ENCODE measurements at regions not wholly inside any gene's neighbourhood (a gene's known extent, or its start where the extent isn't known, plus 50 kb on each side); places are given as distances from the start of the nearest gene placed in this dataset.

DNA sequence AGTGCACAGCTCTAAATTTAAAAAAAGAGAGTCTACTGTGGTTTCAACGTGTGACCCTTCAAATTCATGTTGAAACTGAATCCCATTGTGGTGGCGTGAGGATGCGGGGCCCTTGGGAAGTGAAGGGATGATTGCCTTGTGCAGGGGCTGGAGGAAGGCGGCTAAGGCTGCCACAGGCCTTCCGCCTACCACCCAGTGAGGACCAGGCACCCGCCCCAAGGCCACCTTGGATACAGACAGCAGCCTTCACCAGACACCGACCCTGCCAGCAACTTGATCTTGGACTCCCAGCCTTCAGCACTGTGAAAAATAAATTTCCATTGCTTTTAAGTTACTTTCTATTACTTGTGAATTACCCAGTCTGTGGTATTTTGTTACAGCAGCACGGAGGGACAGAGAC is 103.4 kb upstream of the TMEM18 start:
- no peak for DNase-seq

DNA sequence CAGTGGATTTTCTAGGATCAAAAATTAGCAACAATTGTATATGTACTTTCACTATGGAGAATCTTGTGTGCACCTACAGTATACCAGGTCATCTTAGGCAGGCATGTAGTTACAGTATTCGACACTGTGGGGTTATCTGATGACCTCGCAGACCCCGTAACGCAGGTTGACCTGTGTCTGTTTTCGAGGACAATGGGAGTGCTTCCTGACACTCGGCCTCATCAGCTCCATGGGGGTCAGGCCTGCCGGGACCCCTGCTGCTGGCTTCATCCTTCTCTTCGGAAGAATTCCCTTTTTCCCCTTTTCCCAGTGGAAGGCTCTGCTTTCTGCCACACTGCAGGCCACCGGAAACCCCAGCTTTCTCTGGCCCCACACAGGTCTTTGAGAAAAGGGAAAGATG is 102.8 kb upstream of the TMEM18 start:
- no peak for DNase-seq

DNA sequence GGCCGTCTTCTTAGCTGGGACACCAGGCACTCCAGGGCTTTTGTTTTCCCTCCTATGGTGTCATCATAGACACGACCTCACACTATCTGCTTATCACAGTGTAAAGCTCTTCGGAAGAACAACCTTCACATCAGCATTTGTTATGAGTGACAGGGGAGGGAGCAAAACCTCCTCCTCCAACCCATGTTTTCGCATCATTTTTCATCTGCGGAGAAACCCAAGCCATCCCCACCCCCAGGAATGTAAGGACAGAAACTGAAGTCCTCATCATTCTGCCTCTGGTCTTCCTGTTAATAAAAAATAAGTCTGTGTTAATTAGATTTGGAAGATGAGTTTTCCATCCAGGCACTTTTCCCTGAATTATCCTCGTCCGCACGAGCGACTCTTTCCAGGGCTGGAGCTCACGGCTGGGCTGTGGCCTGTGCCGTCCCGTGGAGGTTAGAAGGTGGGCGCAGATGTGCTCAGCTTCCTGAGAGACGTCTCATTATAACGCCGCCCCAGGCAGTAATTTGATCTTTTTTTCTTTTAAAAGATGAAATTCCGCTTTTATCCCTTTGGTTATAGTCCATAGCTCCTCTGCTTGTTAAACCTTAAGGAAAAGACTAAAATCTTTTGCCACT is 101.6 kb upstream of the TMEM18 start:
- DNase-seq: no peak

DNA sequence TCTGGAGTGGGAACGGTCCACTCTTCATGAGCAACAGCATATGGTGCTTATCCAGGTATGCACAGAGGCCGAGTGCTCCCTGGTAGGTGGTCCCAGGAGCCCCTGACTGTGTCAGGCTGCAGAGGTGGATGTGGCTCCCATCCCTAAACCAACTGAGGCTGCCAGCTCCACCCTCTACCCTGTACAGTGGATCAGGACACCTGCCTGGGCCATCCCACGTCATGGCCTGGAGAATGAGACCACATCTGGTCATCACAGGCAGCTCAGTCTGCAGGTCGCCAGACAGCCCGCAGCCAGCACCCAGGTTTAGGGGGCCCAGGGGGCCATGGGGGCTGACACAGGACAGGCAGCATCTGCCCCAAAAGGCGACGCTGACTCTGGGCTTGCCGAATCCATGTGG is 100.3 kb upstream of the TMEM18 start:
- DNase-seq: no peak

DNA sequence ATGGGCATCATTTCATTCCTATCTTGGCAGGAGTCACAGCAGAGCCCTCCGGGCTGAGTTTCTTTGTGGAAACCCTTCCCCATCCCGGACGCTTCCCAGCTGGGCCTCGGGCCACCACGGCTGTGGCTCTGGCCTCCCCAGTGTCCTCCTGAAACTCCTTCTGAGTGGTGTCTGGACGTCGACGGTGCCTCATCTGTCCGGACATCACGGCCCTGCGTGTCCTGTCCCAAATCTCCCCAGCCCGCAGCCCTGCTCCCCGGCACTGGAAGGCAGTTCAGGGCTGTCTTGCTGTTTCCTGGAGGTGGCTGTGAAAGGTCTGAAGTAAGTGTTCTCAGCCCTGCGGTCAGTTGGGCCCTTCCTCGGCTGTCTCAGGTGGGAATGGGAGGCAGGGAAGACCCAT is 99.8 kb upstream of the TMEM18 start:
- no peak for DNase-seq

DNA sequence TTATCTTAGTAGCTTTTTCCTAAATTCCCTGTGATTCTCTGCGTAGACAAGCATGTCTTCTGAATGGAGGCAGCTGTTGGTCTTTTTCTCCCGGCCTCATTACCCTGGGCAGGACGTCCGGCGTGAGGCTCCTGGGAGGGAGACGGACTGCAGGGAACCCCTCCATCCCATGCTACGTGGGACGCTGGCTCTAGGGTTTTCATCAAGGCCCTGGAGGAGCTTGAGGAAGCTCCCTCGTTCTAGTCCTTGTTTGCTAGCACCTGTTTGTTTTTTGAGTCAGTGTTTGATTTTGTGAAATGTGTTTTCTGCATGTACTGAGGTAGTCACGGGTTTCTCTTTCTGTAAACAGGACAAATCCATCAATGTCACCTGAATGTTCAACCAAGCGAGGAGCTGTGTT is 99.3 kb upstream of the TMEM18 start:
- DNase-seq: no peak

DNA sequence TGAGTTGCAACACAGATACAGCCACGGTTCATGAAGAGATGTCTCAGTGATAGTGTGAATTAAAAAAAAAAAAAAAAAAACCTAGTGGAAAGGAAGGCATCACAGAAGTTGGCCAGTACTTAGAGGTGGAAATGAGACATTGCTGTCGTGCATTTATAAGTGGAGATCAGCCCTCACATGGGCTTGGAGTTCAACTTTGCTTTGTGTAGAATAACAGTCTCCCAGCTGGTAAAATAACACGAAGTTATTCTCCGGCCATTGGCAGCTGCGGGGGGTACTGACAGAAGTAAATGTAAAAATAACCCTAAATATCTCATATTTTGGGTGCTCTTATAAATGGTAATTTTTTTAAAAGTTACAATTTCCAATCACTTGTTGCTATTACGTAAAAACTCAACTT is 98.8 kb upstream of the TMEM18 start:
- no peak for DNase-seq

DNA sequence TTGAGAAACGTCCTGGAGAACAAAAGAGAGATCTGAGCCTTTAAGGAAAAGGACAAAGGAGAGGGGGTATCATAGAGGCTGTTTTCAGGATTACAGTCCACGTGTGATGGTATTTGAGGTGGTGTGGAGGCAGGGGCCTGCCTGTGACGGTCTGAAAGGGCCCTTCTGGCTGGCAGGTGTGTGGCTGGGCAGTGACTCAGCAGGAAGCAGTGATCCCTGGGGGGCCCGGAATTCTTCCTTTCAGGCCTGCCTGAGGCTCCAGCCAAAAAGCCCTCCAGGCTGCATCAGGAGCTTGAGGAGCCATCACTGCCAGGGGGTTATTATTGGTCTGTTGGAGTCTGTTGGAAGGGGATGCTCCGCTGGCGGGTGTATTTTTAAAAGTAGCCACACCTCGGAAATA is 97.2 kb upstream of the TMEM18 start:
- no peak for DNase-seq

DNA sequence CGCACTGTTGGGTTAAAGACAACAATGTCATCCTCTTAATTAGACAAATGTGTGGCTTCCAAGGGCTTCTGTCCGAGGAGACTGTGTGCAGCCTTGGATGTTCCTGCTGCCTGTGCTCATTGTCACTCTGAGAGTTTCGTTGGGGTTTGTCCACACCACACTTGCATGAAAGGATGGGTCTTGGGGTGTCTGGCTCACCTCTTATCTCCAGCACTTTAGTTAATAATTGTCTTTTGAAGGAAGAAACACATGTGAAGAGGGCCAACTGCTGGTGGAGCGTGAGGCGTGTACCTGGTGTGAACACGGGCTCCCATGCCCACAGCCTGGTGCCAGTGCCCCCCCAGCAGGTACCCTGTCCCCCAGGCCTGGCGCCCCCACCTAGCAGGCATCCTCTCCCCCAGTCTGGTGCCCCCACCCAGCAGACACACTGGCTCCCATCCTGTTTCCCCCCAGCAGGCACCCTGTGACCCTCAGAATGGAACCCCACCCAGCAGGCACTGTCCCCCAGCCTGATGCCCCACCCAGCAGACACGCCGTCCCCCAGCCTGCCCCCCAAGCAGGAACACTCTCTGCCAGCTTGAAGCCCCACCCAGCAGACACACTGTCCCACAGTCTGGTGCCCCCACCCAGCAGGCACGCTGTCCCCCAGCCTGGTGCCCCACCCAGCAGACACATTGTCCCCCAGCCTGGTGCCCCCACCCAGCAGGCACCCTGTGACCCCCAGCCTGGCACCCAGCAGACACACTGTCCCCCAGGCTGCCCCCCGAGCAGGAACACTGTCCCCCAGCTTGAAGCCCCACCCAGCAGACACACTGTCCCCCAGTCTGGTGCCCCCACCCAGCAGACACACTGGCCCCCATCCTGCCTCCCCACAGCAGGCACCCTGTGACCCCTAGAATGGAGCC is 96.3 kb upstream of the TMEM18 start:
- no peak for DNase-seq

DNA sequence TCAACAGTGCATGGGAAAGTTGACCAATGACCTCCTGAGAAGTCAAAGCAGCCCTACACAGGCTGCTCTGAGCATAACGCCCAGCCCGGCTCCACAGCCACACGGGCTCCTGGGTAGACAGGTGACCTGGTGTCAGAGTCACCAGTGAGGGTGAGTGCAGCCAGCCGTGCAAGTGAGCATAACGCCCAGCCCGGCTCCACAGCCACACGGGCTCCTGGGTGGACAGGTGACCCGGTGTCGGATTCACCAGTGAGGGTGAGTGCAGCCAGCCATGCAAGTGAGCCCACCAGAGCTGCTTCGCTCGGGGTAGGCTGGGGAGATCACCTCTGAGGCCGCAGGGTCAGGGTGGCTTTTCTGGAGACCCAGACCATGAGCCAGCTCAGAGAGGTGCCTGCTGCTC is 94.3 kb upstream of the TMEM18 start:
- DNase-seq: no peak

DNA sequence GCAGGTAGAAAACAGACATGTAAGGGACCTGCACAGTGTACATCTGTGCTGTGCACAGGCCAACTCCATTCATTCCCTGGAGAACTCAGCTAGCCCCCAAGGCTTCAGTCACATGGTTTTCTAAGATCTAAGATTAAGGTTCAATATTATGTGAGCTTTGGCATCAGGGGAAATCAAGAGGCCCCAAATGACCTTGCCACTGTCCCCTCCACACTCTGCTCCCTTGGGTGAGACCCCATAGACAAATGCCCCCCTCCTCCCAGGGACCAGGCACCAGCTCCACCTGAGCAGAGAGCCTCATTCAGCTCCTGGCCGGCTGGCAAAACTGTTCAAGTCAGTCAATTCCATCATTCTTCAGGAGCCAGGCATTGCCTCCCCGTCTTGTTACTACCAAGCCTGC is 93.6 kb upstream of the TMEM18 start:
- DNase-seq: no peak

DNA sequence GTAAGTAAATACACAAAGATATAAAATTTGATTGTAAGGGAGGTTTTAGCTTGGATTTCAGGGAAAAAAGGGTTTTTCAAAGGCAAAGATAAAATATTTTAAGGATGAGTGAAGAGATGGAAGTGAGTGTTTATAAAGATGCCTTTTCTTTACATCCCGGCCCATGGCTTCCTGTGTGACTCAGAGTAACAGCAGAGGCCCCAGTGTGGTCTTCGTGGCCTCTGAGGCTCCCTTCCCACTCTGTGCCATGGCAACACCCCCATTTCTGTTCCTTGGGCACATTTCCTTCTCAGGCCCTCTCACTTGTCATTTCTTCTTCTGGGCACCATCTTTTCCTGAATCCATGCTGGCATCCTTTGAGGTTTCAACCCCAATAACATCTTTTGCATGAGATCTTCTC is 92.6 kb upstream of the TMEM18 start:
- DNase-seq: no peak

DNA sequence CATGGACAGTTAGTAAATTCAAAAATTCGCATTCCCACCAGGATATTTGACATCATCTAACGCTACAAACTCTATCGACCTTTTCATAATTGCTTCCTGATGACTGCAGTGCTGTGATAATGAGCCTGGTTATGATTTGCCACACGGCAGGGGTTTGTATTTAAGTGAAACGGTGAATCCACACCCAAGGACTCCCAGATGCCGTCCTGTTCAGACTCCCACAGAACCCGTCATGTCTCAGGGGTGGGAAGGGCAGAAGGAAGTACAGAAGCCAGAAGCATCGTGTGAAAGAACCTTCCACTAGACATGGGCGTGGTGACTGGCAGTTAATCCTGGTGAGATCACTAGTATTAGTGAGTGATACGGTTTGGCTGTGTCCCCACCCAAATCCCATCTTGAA is 91.2 kb upstream of the TMEM18 start:
- DNase-seq: no peak

DNA sequence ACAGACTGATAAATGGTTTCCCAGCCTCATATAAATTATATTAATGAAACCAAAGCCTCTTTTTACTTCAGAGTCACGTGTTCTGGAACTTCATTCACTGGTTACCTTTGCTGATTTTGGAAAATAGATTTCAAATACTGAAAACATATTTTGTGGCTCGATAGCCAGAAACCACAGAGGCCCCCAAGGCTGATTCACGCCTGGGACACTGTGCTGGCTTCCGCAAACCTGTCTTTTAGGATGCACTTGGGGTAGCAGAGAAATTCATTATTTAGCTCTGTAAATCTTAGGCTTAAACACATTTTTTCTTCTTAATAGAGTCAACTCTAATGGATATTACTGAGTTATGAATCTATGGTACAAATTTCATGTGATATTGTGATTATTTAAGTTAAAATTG is 90.7 kb upstream of the TMEM18 start:
- no peak for DNase-seq

DNA sequence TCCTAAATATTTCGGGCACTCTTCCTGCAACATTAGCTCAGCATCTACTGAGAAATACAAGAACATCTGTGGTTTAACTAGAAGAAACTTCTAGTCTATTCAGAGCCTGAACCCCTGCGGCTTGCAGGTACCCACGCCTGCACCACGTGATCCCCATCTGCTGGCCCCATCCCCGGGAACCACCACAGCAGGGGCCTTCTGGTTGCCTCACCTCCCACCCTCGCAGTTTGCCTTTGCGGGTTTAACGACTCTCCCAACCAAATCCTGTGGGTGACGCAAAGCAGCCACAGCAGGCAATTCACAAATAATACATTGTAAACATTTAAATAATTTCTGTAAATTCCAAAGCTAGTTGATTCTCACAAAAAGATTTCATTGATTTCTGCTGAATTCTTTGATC is 90.2 kb upstream of the TMEM18 start:
- no peak for DNase-seq

DNA sequence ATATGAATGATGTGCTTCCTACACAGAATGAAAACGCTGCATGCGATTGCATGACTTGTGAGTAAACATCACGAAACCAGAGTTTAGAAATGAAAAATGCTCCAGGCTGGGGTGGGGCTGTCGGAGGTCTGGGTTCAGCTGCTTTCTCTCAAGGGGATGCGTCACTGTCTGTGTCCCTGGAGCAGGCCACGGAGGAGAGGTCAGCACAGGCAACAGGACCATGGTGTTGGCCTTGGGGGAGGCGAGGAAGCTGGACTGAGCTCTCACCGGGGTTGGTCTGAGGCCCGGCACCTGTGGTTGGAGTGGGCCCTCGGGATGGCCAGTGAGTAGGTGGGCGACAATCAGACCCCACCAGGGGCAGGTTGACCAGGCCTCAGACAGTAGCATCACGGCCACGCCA is 89.0 kb upstream of the TMEM18 start:
- no peak for DNase-seq

DNA sequence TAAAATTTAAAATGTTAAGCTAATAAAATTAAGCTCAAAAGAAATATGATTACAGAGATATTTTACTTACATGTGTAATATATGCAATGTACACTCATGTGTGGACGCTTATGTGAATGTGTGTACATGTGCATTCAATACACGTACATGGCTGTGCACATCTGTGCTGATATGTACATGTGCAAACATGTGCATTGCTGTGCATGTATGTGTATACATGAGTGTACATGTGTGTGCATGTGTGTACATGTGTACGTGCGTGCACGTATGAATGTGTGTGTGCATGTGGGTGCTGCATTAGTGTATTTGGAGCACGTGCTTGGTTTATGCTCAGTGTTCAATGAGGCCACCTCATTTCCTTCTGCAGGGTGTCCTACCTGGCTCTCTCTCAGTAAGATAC is 88.2 kb upstream of the TMEM18 start:
- DNase-seq: no peak

DNA sequence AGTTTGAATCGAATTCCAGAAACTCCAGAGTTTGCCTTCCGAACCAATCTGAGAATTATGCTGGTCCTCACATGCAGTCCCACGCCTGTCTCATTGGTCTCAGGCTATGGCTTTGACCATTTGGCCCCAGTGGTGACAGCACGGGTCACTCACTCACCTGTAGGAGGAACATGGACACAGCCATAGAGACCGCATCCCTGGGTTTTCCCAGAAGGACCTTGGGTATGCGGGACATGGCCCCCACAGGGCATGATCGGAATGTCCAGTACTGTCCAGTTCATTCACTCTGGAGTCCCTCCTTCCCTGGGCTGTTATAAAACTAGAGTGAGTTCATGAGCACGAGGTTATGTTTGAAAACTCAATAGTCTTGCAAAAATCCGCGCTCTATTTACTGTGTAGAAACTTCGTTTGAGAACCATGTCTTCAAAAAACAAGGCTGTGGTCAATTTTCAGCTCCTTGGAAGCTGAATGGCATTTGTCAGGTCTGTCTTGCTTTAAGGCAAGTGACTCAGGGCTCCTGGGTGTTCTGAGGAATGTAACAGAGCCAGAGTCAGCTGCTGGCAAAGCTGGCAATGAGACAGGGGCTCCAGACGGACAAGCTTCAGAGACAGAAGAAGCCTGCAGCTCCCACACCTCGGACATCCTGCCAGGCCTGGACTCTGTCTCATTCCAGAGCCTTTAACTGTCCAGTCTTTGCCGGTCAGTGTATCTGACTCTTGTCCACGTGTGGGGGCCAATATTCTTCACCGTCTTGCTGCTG is 86.7 kb upstream of the TMEM18 start:
- DNase-seq: no peak

DNA sequence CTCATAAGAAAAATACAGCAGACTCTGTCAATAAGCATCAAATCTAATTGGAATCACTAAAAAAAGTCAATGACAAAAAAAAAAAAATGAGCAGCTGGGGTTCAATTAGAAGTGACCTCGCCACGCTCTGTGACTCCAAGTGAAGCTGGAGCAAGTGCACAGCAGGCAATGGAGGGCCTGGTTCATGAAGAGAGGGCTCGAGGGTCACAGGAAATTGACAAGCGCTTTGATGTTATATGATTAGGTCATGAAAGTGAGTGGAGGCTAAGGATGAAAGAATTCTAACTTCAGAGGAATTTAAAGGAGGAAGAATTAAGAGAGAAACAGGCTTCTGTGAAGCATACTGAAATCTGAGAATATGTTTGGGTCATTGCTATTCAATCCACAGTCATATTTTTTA is 85.4 kb upstream of the TMEM18 start:
- DNase-seq: no peak

DNA sequence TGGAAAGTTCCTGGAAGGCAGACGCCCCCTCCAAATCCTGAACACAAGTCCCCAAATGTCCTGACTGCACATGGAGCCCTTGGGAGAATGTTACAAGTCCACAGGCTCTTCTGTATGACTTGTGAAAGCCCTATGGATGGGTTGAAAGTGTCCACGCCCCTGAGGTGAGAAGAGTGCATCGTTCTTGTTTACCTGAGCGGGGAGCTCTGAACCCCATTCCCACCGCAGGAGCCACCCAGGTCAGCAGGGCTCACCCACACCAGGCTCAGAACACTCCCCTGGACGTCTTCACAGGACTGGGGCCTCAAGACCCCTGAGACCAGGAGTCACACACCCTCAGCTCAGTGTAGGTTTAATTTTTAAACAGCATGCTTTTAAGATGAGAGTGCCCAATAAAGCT is 84.2 kb upstream of the TMEM18 start:
- DNase-seq: no peak

DNA sequence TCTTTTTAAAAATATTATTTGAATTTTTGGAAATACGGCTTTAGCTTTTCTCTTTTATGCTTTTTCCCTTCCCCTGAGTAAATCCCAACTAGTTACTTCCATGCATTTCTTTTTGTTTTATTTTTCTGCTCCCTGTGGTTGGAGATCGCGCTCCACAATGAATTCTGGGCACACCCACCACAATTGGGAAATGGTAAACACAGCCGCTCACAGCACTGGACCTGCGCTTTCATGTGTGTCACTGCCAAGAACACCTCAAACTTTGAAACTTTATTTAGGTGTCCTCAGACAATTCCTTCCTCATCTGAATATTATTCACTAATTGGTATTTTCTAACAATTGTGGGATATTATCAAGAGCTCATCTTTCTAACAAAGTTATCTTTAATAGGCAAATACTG is 82.8 kb upstream of the TMEM18 start:
- no peak for DNase-seq

DNA sequence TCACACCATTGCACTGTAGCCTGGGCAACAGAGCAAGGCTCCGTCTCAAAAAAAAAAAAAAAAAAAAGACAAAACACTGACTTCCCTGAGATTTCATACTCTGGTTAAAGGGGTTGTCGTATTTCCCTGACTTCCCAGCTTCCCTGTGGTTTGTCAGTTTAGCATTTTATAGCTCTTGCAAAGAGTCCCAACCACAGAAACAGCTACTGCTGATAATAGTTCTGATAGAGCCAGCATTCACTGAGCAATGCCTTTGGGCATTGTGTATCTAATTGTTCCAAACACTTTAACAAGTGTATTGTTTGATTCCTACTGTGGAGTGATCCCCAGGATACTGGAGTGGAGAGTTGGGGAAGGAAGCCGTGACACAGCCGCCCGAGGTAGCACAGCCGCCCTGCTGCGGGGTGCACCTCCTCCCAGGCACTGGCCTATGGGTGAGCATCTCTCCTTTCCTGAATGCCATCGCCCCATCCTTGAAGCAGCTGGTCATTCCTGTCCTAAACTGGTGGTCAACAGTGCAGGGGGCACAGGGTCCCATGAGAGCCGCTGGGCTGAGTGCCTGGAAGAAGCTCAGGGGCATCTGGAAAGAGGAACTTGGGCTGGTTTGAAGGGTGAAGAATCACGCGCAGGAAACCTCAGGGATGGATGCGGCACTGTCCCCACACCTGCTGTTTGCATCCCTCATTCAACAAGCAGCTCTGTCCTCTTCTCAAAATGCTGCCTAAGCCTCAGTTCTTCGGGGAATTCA is 81.0 kb upstream of the TMEM18 start:
- DNase-seq: no peak

DNA sequence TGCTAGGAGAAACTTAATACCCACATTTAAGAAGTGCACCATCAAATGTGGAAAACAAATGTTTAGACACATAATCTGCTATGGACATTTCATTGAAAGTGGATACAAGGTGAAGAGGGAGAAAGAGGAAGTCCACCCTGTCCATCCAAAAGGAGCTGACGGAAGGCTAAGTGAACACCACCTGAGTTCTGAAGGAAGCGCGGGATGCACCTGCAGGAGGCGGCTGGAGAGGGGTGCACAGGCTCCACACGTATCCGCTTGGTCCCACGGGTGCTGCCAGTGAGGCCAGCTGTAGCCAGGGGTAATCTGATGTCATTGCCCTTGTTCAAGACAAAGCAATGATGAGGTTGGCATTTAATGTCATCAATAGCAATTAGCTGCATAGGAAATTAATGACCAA is 75.9 kb upstream of the TMEM18 start:
- DNase-seq: no peak

Measured in T-helper 9 cell (primary cell).